GM23338 (cell line): ENCODE measurements at regions not wholly inside any gene's neighbourhood (a gene's known extent, or its start where the extent isn't known, plus 50 kb on each side); places are given as distances from the start of the nearest gene placed in this dataset.

ENCODE experiments used
- CREB1 ChIP-seq: fragments of 250-450 bp; sonication (Bioruptor Pico); IDR thresholded peaks from 2 replicates; pipeline ENCODE4 v1.5.0; 2020; ENCODE audit warnings: low read depth, mild to moderate bottlenecking, moderate library complexity
- CTCF ChIP-seq, 2 experiments: fragments of 200-600 bp in 1 of 2; sonication (generic) in 1 of 2; conservative IDR thresholded peaks; 2 replicates each; pipeline versions ENCODE4 v1.5.1 to v1.6.1; 2016 to 2017; ENCODE audit warnings: antibody characterized with exemption in 2 of 2, low read depth in 2 of 2, mild to moderate bottlenecking in 2 of 2, moderate library complexity in 1 of 2
- ETS1 ChIP-seq: IDR thresholded peaks from 2 replicates; pipeline ENCODE4 v1.6.1; 2016; ENCODE audit warnings: antibody characterized with exemption
- EZH2 ChIP-seq: fragments of 200-600 bp; sonication (generic); IDR thresholded peaks from one replicate; pipeline ENCODE4 v1.8.0; 2017; ENCODE audit warnings: antibody characterized with exemption, mild to moderate bottlenecking, low read depth; ENCODE audit not compliant: unreplicated experiment
- EZH2phosphoT487 ChIP-seq: fragments of 200-600 bp; sonication (generic); IDR thresholded peaks from one replicate; pipeline ENCODE4 v1.8.1; 2018; ENCODE audit warnings: antibody characterized with exemption; ENCODE audit not compliant: unreplicated experiment
- JUNB ChIP-seq: IDR thresholded peaks from one replicate; pipeline ENCODE4 v1.6.1; 2016; ENCODE audit warnings: antibody characterized with exemption; ENCODE audit not compliant: unreplicated experiment
- NANOG ChIP-seq: IDR thresholded peaks from 2 replicates; pipeline ENCODE4 v1.6.1; 2016; ENCODE audit warnings: antibody characterized with exemption, borderline replicate concordance
- POLR2AphosphoS5 ChIP-seq: IDR thresholded peaks from 2 replicates; pipeline ENCODE4 v1.6.1; 2016; ENCODE audit warnings: antibody characterized with exemption, low read depth
- STAT1 ChIP-seq: IDR thresholded peaks from one replicate; pipeline ENCODE4 v1.6.1; 2016; ENCODE audit warnings: antibody characterized with exemption; ENCODE audit not compliant: unreplicated experiment
- ZNF462 ChIP-seq: fragments of 250-450 bp; sonication (Bioruptor Pico); IDR thresholded peaks from 2 replicates; pipeline ENCODE4 v1.5.0; 2020; ENCODE audit warnings: mild to moderate bottlenecking, moderate library complexity

- no peak for TF ChIP-seq ZNF462 (CRISPR knock-in tag)
- no peak for TF ChIP-seq JUNB
- no peak for TF ChIP-seq ETS1
- TF ChIP-seq EZH2phosphoT487, result no peak
- TF ChIP-seq CTCF (conservative IDR thresholded peaks at IDR 0.05; ENCODE audit: low read depth in 2 of 2), result no peak
- TF ChIP-seq STAT1, result no peak
- TF ChIP-seq NANOG, result no peak
- TF ChIP-seq EZH2, result no peak
- TF ChIP-seq CREB1 (CRISPR knock-in tag), result no peak
- no peak for TF ChIP-seq POLR2AphosphoS5
These were observed 1003.5 kb upstream of the LCORL start (continued) for GRCh38 chr4:19025031-19025430.
